B cell (primary cell): ENCODE measurements at regions not wholly inside any gene's neighbourhood (a gene's known extent, or its start where the extent isn't known, plus 50 kb on each side); places are given as distances from the start of the nearest gene placed in this dataset.

Experiments used
- ATAC-seq: fragments of 200-7000 bp; cut with Tn5 transposase; one replicate; pipeline ENCODE4 v1.10.0; 2021; ENCODE audit warnings: low read depth, mild to moderate bottlenecking, moderate number of reproducible peaks, moderate library complexity
- CTCF ChIA-PET: fragments of 350-600 bp; sonication (Branson Sonifier 250); formaldehyde crosslinking; loops from one replicate; lab custom pipeline; 2021; ENCODE audit warnings: antibody characterized with exemption, inconsistent platforms; lab: Charles Lee
- POLR2A ChIA-PET: fragments of 350-600 bp; sonication (Branson Sonifier 250); formaldehyde crosslinking; loops from one replicate; lab custom pipeline; 2021; ENCODE audit warnings: antibody characterized with exemption; lab: Charles Lee
- DNase-seq: peaks from one replicate; pipeline ENCODE4 v3.0.0; 2013
- H2AFZ ChIP-seq: 2 replicates; pipeline ENCODE4 v1.6.1; 2012; ENCODE audit warnings: mild to moderate bottlenecking, low read depth, low read length; ENCODE audit not compliant: insufficient read depth, poor library complexity, severe bottlenecking
- H3K27ac ChIP-seq, 2 donors: 1 replicate in 1 of 2; 2 replicates in 1 of 2; pipeline ENCODE4 v1.5.1; 2012 to 2013; ENCODE audit warnings: low read length in 2 of 2, mild to moderate bottlenecking in 2 of 2, moderate library complexity in 1 of 2
- H3K27me3 ChIP-seq, 4 experiments: fragments of 200-600 bp in 1 of 4; sonication (generic) in 1 of 4; replicated peaks in 1 of 4; 1 replicate in 2 of 4; 2 replicates in 2 of 4; pipeline versions ENCODE4 v1.6.1 to v1.7.0; 2013 to 2016; ENCODE audit warnings: low read length in 3 of 4, mild to moderate bottlenecking in 2 of 4, mixed read lengths in 1 of 4, moderate library complexity in 1 of 4; ENCODE audit not compliant: insufficient read depth in 4 of 4, control insufficient read depth in 3 of 4; ENCODE audit errors: control extremely low read depth in 1 of 4
- H3K36me3 ChIP-seq, 2 experiments: replicated peaks in 1 of 2; 1 replicate in 1 of 2; 2 replicates in 1 of 2; pipeline versions ENCODE4 v1.6.1 to v1.7.1; 2013; ENCODE audit warnings: low read length in 1 of 2; ENCODE audit not compliant: insufficient read depth in 2 of 2, control insufficient read depth in 1 of 2; ENCODE audit errors: control extremely low read depth in 1 of 2, extremely low read depth in 1 of 2
- H3K4me1 ChIP-seq, 2 donors: fragments of 200-600 bp in 1 of 2; sonication (generic) in 1 of 2; 1 replicate in 1 of 2; 2 replicates in 1 of 2; pipeline versions ENCODE4 v1.5.1 to v1.6.1; 2013 to 2017; ENCODE audit warnings: low read length in 2 of 2; ENCODE audit not compliant: control insufficient read depth in 2 of 2, insufficient read depth in 2 of 2
- H3K4me2 ChIP-seq: replicated peaks from 2 replicates; pipeline ENCODE3; 2012; ENCODE audit warnings: mild to moderate bottlenecking, low read depth, low read length; ENCODE audit not compliant: poor library complexity, severe bottlenecking
- H3K4me3 ChIP-seq, 5 experiments: fragments of 200-600 bp in 1 of 5; sonication (generic) in 1 of 5; 1 replicate in 3 of 5; 2 replicates in 2 of 5; pipeline versions ENCODE4 v1.5.1 to v1.7.0; 2011 to 2016; ENCODE audit warnings: low read length in 4 of 5, mild to moderate bottlenecking in 4 of 5, low read depth in 2 of 5, control low read depth in 1 of 5, moderate library complexity in 1 of 5; ENCODE audit not compliant: insufficient read depth in 1 of 5; ENCODE audit errors: control extremely low read depth in 1 of 5, extremely low read depth in 1 of 5
- H3K79me2 ChIP-seq: fragments of 200-600 bp; sonication (generic); one replicate; pipeline ENCODE4 v1.6.0; 2016; ENCODE audit warnings: low read length; ENCODE audit not compliant: control insufficient read depth, insufficient read depth
- H3K9ac ChIP-seq: fragments of 200-600 bp; sonication (generic); 2 replicates; pipeline ENCODE4 v1.6.1; 2017; ENCODE audit warnings: mild to moderate bottlenecking, low read length, moderate library complexity
- H3K9me3 ChIP-seq, 3 donors: one replicate each; pipeline versions ENCODE4 v1.6.1 to v1.7.1; 2013; ENCODE audit warnings: low read length in 2 of 3; ENCODE audit not compliant: control insufficient read depth in 2 of 3, insufficient read depth in 1 of 3; ENCODE audit errors: control extremely low read depth in 1 of 3
- H4K20me1 ChIP-seq: 2 replicates; pipeline ENCODE4 v1.6.0; 2012; ENCODE audit warnings: mild to moderate bottlenecking, low read length; ENCODE audit not compliant: insufficient read depth, control insufficient read depth, poor library complexity, severe bottlenecking
- H3K27ac Mint-ChIP-seq: one replicate; pipeline ENCODE4 v1.8.0; 2021; ENCODE audit warnings: mixed read lengths
- H3K27me3 Mint-ChIP-seq: one replicate; pipeline ENCODE4 v1.8.0; 2021; ENCODE audit warnings: mixed read lengths
- H3K4me1 Mint-ChIP-seq: one replicate; pipeline ENCODE4 v1.8.0; 2021; ENCODE audit warnings: mixed read lengths
- H3K4me3 Mint-ChIP-seq: one replicate; pipeline ENCODE4 v1.8.0; 2021; ENCODE audit warnings: mixed read lengths
- H3K9me3 Mint-ChIP-seq: one replicate; pipeline ENCODE4 v1.8.0; 2022; ENCODE audit warnings: mixed read lengths; ENCODE audit not compliant: insufficient read depth
- CTCF ChIP-seq: fragments of 200-600 bp; IDR thresholded peaks from one replicate; pipeline ENCODE4 v1.8.0; 2022; ENCODE audit warnings: antibody characterized with exemption, mild to moderate bottlenecking
- EZH2 ChIP-seq: IDR thresholded peaks from 2 replicates; pipeline ENCODE4 v1.6.1; 2012; ENCODE audit warnings: borderline replicate concordance, low read depth, mild to moderate bottlenecking, moderate library complexity, low read length; ENCODE audit not compliant: insufficient read depth, poor library complexity, severe bottlenecking
- WGBS: methylation state at CpG from one replicate; pipeline ENCODE4 v1.1.5; 2013; ENCODE audit warnings: missing lambda C conversion rate; ENCODE audit not compliant: insufficient coverage; 5-methylcytosine and 5-hydroxymethylcytosine counted together
- intact Hi-C: fragments of 100-400 bp; cut with micrococcal nuclease; formaldehyde crosslinking; loops from one replicate; pipeline ENCODE4 v1.10.0; 2022

GRCh38 chr17:63134867-63135266 is 168.8 kb downstream of the TANC2 start:
- intact Hi-C loops: no loop called here
- peaks cover 10% of the 10 kb centered on the region for H3K4me1 Mint-ChIP-seq
- WGBS: no CpG with 5 or more reads among the region's 5 CpGs
- CTCF ChIA-PET: no interaction called here
- no peaks in the 10 kb centered on the region for H3K9me3 Mint-ChIP-seq
- no peak for TF ChIP-seq EZH2
- no peak for TF ChIP-seq CTCF
- Histone ChIP-seq H3K4me1 (peaks cover 4 to 15% of the 10 kb centered on the region in 2 donors), H3K4me3 (no peak overlapping the region), H3K9me3 (no peaks in the 10 kb centered on the region), H3K4me2 (no peak overlapping the region), H4K20me1 (no peaks in the 10 kb centered on the region), H3K27ac (no peak overlapping the region), H3K36me3 (no peaks in the 10 kb centered on the region), H3K27me3 (no peaks in the 10 kb centered on the region), H2AFZ (no peak overlapping the region), H3K9ac (no peak overlapping the region), H3K79me2 (no peaks in the 10 kb centered on the region)
- ATAC-seq (no peak), DNase-seq (no peak)
- H3K27me3 Mint-ChIP-seq: peaks cover 3% of the 10 kb centered on the region
- H3K4me3 Mint-ChIP-seq: no peak overlapping the region
- POLR2A ChIA-PET: no interaction called here
- H3K27ac Mint-ChIP-seq: no peak overlapping the region

DNA sequence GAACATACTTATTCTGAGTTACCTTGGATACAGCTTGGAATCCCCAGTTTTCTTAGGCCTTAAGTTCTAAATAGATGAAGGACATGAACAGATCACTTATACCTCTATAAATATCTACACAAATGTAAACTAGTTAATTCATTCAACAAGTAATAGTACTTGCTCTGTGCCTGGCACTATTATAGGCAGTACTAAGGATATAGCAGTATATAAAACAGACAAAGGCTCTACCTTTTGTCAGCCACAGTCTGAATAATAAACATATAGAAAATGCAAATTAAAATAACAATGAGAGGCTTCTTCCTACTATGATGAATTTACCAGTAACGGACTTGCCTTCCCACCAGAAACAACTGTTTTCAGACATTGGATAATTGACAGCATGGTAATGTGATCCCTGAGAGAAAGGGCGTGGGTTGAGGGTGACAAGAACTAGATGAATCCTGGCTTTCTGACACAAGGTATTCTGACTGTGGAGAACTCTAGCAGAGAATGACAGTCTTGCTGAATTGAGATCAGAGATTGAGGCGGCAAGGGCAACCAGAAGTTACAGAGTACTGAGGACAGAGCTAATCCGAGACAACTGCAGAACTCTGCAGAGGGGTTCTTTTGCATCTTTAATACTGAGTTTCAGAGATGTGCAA is 170.5 kb downstream of the TANC2 start:
- no peak overlapping the region for H2AFZ ChIP-seq
- CTCF ChIA-PET: no interaction called here

More for the DNA sequence above, 170.5 kb downstream of the TANC2 start:
- TF ChIP-seq EZH2 (no peak), CTCF (no peak)
- no peak overlapping the region for H3K4me3 Mint-ChIP-seq
- Histone ChIP-seq H3K4me3 (no peak overlapping the region), H3K36me3 (no peaks in the 10 kb centered on the region), H3K27ac (no peak overlapping the region), H3K9ac (no peak overlapping the region), H3K9me3 (no peaks in the 10 kb centered on the region), H4K20me1 (no peaks in the 10 kb centered on the region), H3K4me1 (peaks cover 4 to 21% of the 10 kb centered on the region in 2 donors), H3K27me3 (no peaks in the 10 kb centered on the region), H3K4me2 (no peak overlapping the region), H3K79me2 (no peaks in the 10 kb centered on the region)
- DNase-seq: no peak
- no peak for ATAC-seq
- peak overlapping the region; percentile 6 for H3K27ac Mint-ChIP-seq
- POLR2A ChIA-PET: no interaction called here
- WGBS: 97% methylated on average over 3 of the region's 4 CpGs
- H3K4me1 Mint-ChIP-seq: peaks cover 18% of the 10 kb centered on the region
- H3K9me3 Mint-ChIP-seq: no peaks in the 10 kb centered on the region
- intact Hi-C loops: no loop called here
- peaks cover 3% of the 10 kb centered on the region for H3K27me3 Mint-ChIP-seq
